ENCODE measurements at regions not wholly inside any gene's neighbourhood (a gene's known extent, or its start where the extent isn't known, plus 50 kb on each side); places are given as distances from the start of the nearest gene placed in this dataset.

GRCh38 chr5:117461403-117461802 lies 886.8 kb upstream of the SEMA6A start:
- H3K4me1 Mint-ChIP-seq (ENCODE audit: low read depth), result no peaks in the 10 kb centered on the region
- H3K27ac Mint-ChIP-seq, result no peak overlapping the region
- H3K4me3 Mint-ChIP-seq, result no peak overlapping the region
- no peaks in the 10 kb centered on the region for H3K27me3 Mint-ChIP-seq (ENCODE audit: insufficient read depth)
- H3K9me3 Mint-ChIP-seq, result no peaks in the 10 kb centered on the region
- no peak for DNase-seq (ENCODE audit: low spot score)
- H3K36me3 Mint-ChIP-seq (ENCODE audit: low read depth), result no peaks in the 10 kb centered on the region
- intact Hi-C loops (cut with micrococcal nuclease), result no loop called here

- no peaks in the 10 kb centered on the region for H3K27me3 Mint-ChIP-seq (ENCODE audit: insufficient read depth)
- no peaks in the 10 kb centered on the region for H3K9me3 Mint-ChIP-seq
- peaks cover 8% of the 10 kb centered on the region for H3K4me1 Mint-ChIP-seq (ENCODE audit: low read depth)
- no peak for DNase-seq (ENCODE audit: low spot score)
- H3K36me3 Mint-ChIP-seq (ENCODE audit: low read depth), result no peaks in the 10 kb centered on the region
- no peak overlapping the region for H3K4me3 Mint-ChIP-seq
- H3K27ac Mint-ChIP-seq, result no peak overlapping the region
- intact Hi-C loops (cut with micrococcal nuclease), result loop anchor here (10.0 kb wide), 1 partner anchor 1157 kb away; no protein-coding TSS in a partner anchor
Measured at GRCh38 chr5:117457656-117458055, 883.0 kb upstream of the SEMA6A start.

GRCh38 chr5:117456866-117457470 lies 882.3 kb upstream of the SEMA6A start:
- intact Hi-C loops (cut with micrococcal nuclease), result loop anchor here (10.0 kb wide), 1 partner anchor 1158 kb away; no protein-coding TSS in a partner anchor
- Mint-ChIP-seq H3K27ac (no peak overlapping the region), H3K36me3 (ENCODE audit: low read depth) (no peaks in the 10 kb centered on the region), H3K9me3 (no peaks in the 10 kb centered on the region), H3K27me3 (ENCODE audit: insufficient read depth) (no peaks in the 10 kb centered on the region), H3K4me1 (ENCODE audit: low read depth) (peaks cover 8% of the 10 kb centered on the region), H3K4me3 (no peak overlapping the region)
- DNase-seq (ENCODE audit: low spot score), result no peak

GRCh38 chr5:117455236-117456233 lies 880.9 kb upstream of the SEMA6A start:
- H3K4me3 Mint-ChIP-seq, result no peak overlapping the region
- intact Hi-C loops (cut with micrococcal nuclease), result loop anchor here (10.0 kb wide), 1 partner anchor 1159 kb away; no protein-coding TSS in a partner anchor
- H3K36me3 Mint-ChIP-seq (ENCODE audit: low read depth), result no peaks in the 10 kb centered on the region
- no peak for DNase-seq (ENCODE audit: low spot score)
- no peaks in the 10 kb centered on the region for H3K9me3 Mint-ChIP-seq
- no peaks in the 10 kb centered on the region for H3K27me3 Mint-ChIP-seq (ENCODE audit: insufficient read depth)
- H3K27ac Mint-ChIP-seq, result no peak overlapping the region
- H3K4me1 Mint-ChIP-seq (ENCODE audit: low read depth), result peaks cover 8% of the 10 kb centered on the region

- intact Hi-C loops (cut with micrococcal nuclease), result loop anchor here (1.0 to 10.0 kb wide), 2 partner anchors 1160 to 1338 kb away; no protein-coding TSS in a partner anchor
- Mint-ChIP-seq H3K27me3 (ENCODE audit: insufficient read depth) (no peaks in the 10 kb centered on the region), H3K36me3 (ENCODE audit: low read depth) (no peaks in the 10 kb centered on the region), H3K4me1 (ENCODE audit: low read depth) (peaks cover 8% of the 10 kb centered on the region), H3K27ac (no peak overlapping the region), H3K4me3 (no peak overlapping the region), H3K9me3 (no peaks in the 10 kb centered on the region)
- peak; percentile 17 for DNase-seq (ENCODE audit: low spot score)
Measured at GRCh38 chr5:117454716-117455212, 880.1 kb upstream of the SEMA6A start.

- Mint-ChIP-seq H3K27me3 (ENCODE audit: insufficient read depth) (no peaks in the 10 kb centered on the region), H3K4me1 (ENCODE audit: low read depth) (no peaks in the 10 kb centered on the region), H3K27ac (no peak overlapping the region), H3K36me3 (ENCODE audit: low read depth) (no peaks in the 10 kb centered on the region), H3K4me3 (no peak overlapping the region), H3K9me3 (no peaks in the 10 kb centered on the region)
- intact Hi-C loops (cut with micrococcal nuclease), result no loop called here
- no peak for DNase-seq (ENCODE audit: low spot score)
Measured at GRCh38 chr5:117436846-117437245, 862.2 kb upstream of the SEMA6A start.

- Mint-ChIP-seq H3K4me3 (no peak overlapping the region), H3K9me3 (no peaks in the 10 kb centered on the region), H3K4me1 (ENCODE audit: low read depth) (no peaks in the 10 kb centered on the region), H3K36me3 (ENCODE audit: low read depth) (no peaks in the 10 kb centered on the region), H3K27me3 (ENCODE audit: insufficient read depth) (no peaks in the 10 kb centered on the region), H3K27ac (no peak overlapping the region)
- intact Hi-C loops (cut with micrococcal nuclease), result no loop called here
- no peak for DNase-seq (ENCODE audit: low spot score)
Measured at GRCh38 chr5:117435203-117435602, 860.6 kb upstream of the SEMA6A start.

- no peak overlapping the region for H3K27ac Mint-ChIP-seq
- no peaks in the 10 kb centered on the region for H3K36me3 Mint-ChIP-seq (ENCODE audit: low read depth)
- no peak for DNase-seq (ENCODE audit: low spot score)
- intact Hi-C loops (cut with micrococcal nuclease), result no loop called here
- H3K4me1 Mint-ChIP-seq (ENCODE audit: low read depth), result no peaks in the 10 kb centered on the region
- no peaks in the 10 kb centered on the region for H3K27me3 Mint-ChIP-seq (ENCODE audit: insufficient read depth)
- no peak overlapping the region for H3K4me3 Mint-ChIP-seq
- no peaks in the 10 kb centered on the region for H3K9me3 Mint-ChIP-seq
Measured at GRCh38 chr5:117434254-117434653, 859.6 kb upstream of the SEMA6A start.

GRCh38 chr5:117433818-117434217 lies 859.2 kb upstream of the SEMA6A start:
- H3K27me3 Mint-ChIP-seq (ENCODE audit: insufficient read depth), result no peaks in the 10 kb centered on the region
- no peaks in the 10 kb centered on the region for H3K9me3 Mint-ChIP-seq
- no peak overlapping the region for H3K4me3 Mint-ChIP-seq
- no peaks in the 10 kb centered on the region for H3K36me3 Mint-ChIP-seq (ENCODE audit: low read depth)
- intact Hi-C loops (cut with micrococcal nuclease), result no loop called here
- no peak overlapping the region for H3K27ac Mint-ChIP-seq
- no peaks in the 10 kb centered on the region for H3K4me1 Mint-ChIP-seq (ENCODE audit: low read depth)
- no peak for DNase-seq (ENCODE audit: low spot score)

GRCh38 chr5:117431091-117431490 lies 856.5 kb upstream of the SEMA6A start:
- Mint-ChIP-seq H3K4me1 (ENCODE audit: low read depth) (no peaks in the 10 kb centered on the region), H3K4me3 (no peak overlapping the region), H3K27me3 (ENCODE audit: insufficient read depth) (no peaks in the 10 kb centered on the region), H3K9me3 (no peaks in the 10 kb centered on the region), H3K27ac (no peak overlapping the region), H3K36me3 (ENCODE audit: low read depth) (no peaks in the 10 kb centered on the region)
- DNase-seq (ENCODE audit: low spot score), result no peak
- intact Hi-C loops (cut with micrococcal nuclease), result no loop called here

GRCh38 chr5:117425163-117425562 lies 850.5 kb upstream of the SEMA6A start:
- Mint-ChIP-seq H3K9me3 (no peaks in the 10 kb centered on the region), H3K27me3 (ENCODE audit: insufficient read depth) (no peaks in the 10 kb centered on the region), H3K4me3 (no peak overlapping the region), H3K27ac (no peak overlapping the region), H3K4me1 (ENCODE audit: low read depth) (no peaks in the 10 kb centered on the region), H3K36me3 (ENCODE audit: low read depth) (no peaks in the 10 kb centered on the region)
- intact Hi-C loops (cut with micrococcal nuclease), result no loop called here
- DNase-seq (ENCODE audit: low spot score), result no peak

GRCh38 chr5:117424559-117424958 lies 849.9 kb upstream of the SEMA6A start:
- Mint-ChIP-seq H3K36me3 (ENCODE audit: low read depth) (no peaks in the 10 kb centered on the region), H3K9me3 (no peaks in the 10 kb centered on the region), H3K27me3 (ENCODE audit: insufficient read depth) (no peaks in the 10 kb centered on the region), H3K4me1 (ENCODE audit: low read depth) (no peaks in the 10 kb centered on the region), H3K27ac (no peak overlapping the region), H3K4me3 (no peak overlapping the region)
- intact Hi-C loops (cut with micrococcal nuclease), result no loop called here
- no peak for DNase-seq (ENCODE audit: low spot score)

GRCh38 chr5:117417501-117417900 lies 842.9 kb upstream of the SEMA6A start:
- DNase-seq (ENCODE audit: low spot score), result no peak
- no peaks in the 10 kb centered on the region for H3K27me3 Mint-ChIP-seq (ENCODE audit: insufficient read depth)
- H3K4me3 Mint-ChIP-seq, result no peak overlapping the region
- no peaks in the 10 kb centered on the region for H3K9me3 Mint-ChIP-seq
- no peak overlapping the region for H3K27ac Mint-ChIP-seq
- H3K36me3 Mint-ChIP-seq (ENCODE audit: low read depth), result no peaks in the 10 kb centered on the region
- H3K4me1 Mint-ChIP-seq (ENCODE audit: low read depth), result no peaks in the 10 kb centered on the region
- intact Hi-C loops (cut with micrococcal nuclease), result no loop called here
